EH (cell line): ENCODE measurements at regions not wholly inside any gene's neighbourhood (a gene's known extent, or its start where the extent isn't known, plus 50 kb on each side); places are given as distances from the start of the nearest gene placed in this dataset.
"Not testable (repeated sequence)": the region's sequence is repeated elsewhere in the genome, so short reads cannot be mapped to it uniquely, and the experiment has no call there.

Source experiments
- DNase-seq: peaks from one replicate; pipeline ENCODE4 v3.0.0-alpha.2; 2015; ENCODE audit warnings: low read depth

DNA sequence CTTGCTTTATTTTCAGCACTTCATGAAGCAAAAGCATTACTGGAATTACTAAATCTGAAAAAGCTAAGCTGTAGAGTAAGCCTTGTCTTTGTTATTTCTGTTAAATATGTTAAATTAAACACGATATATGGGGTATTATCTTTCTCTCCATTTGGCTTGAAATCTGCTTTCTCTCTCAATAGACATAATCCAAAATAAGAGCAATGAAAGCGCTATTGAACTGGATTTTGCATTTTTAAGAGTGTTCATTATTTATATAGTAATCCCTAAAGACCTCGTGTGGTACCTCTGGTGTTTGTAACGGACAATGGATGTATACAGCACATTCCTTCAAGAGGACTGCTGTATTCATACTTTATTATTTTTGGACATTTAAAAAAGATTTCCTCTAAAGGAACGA, 91.5 kb upstream of the KCNE2 start:
- no peak for DNase-seq

DNA sequence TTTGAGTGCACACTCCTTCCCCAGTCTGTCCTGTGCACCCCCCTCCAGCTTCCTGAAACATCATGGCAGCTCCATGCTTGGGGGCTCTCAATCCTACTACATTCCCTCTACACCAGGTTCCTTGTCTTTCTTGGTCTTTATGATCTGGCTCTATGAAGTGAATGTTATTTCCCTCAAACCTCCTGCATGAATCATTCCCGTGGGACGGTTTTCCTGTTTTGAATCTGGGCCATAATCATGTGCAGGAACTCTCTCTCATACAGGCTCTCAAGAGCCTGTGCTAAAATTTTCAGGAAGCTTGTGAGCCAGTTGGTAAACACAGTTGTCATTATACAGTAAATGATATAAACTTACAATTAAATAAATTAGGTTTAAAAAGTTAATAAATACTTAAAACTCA, 89.8 kb upstream of the KCNE2 start:
- DNase-seq, result peak; percentile 43

DNA sequence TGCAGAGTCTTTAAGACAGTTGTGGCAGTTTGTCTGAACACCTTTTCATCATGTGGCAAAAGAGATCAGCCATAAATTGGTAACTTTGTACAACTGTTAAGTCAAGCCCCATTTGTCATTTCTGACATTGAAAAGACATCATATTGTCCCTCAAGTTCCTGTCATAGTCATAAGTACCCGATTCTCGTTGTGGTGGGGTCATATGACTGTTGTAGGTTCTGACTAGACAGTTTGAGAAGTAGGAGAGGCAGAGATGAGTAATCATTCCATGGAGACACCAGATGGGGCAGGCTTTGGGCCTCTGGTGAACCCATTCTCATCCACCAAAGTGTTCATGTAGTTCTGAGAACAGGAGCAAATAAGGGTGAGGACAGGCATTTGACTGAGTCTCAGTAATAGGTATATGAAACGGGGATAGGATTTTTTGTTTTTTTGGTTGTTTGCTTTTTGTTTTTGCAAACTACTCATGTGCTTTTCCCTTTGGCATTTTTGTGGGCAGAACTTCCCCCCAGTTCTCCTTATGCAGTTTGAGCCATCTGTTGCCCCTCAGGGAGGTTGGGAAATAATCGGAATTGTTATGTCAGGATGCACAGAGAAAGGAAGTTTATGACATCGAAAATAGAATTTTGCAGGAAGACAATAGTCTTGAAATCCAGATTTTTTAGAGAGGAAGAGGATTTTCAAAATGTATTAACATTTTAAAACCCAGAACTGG, 86.9 kb upstream of the KCNE2 start:
- DNase-seq, result peak; percentile 39

DNA sequence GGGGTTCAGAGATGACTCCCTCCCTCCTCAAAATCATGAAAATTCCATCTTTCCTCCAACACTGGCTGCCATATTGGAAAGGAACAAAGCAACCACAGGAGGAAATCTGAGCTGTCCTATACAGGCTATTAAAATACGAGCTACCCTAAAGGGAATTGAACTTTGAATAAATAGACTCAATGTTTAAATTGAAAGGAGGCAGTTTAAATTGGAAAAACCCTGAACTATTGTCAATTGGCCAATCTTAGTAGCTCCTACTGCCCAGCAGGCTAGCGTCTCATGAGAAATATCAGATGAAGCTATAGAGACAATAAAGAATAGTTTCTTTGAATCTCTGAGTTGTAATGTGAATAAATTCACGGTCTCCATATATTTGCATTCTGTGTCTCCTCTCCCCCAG, 85.4 kb upstream of the KCNE2 start:
- DNase-seq, result no peak

DNA sequence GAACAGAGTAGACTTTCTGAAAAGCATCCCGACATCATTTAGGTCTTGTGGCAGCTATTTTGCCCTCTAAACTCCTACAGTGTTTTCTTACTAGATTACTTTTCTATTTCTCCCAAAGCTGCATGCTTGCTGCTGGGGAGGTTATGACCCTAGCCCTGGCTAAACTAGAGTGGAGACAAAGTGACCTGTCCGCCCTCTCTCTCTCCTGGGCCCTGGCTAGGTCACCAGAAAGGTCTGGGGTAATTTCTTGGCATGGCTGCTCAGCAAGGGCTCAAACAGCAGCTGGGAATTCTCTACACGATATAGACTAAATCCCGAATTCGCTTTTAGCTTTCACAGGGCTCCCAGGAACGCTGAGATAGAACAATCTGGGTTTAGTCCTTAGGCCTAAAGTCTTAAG, 84.5 kb upstream of the KCNE2 start:
- DNase-seq, result no peak

DNA sequence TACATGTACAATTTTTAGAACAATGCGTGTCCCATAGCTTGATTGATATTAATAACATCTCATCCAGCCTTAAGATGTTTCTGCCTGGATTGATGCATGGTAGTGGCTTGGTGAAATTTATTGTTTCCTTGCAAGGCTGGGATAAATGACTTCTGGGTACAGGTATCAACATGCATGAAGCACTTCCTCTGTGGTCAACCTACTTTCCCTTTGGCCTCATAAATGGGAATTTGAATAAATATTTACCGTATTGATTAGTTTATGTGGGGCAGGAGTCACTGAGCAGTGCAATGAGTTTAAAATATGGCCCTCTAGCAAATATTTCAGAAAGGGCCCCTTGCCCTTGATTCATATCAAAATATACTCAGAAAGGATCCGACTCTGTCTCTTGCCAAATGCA, 83.9 kb upstream of the KCNE2 start:
- no peak for DNase-seq

DNA sequence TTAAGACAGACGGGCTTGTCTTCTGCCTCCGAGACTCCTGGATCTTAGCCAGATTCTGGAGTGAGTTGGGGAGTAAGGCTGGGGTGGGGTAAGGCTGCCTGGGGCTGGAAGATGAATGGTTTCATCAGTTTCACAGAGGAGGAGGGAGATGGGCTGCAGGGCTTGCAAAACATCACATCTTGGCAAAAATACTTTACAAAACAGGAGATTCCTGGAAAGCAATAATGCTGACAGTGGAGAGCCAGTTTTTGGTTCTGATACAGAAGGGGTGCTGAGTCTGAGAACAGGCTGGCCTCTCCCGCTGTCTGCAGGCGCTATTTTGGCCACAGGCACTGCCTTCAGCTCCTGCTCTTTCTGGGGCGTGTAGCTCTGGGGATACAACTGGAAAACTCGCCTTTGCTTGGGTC, 83.4 kb upstream of the KCNE2 start:
- no peak for DNase-seq

DNA sequence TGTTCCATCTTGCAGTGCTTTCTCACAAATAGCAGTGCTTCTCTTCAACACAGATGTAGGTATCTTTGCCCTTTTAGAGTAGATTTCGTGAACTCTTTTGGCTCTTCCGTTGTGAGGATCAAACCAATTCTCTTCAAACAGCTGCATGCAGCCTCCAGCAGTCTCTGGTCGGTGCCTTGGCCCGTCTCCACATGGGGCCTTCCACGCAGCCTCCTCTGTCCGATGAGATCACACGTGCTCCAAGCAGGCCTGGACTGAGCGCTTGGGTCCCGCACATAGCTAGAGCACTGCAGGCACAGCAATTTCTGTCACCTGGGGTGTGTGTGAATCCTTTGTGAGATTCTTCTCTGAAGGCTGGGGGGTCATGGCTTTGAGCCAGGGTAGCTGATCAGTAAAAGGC, 82.8 kb upstream of the KCNE2 start:
- DNase-seq, result no peak

DNA sequence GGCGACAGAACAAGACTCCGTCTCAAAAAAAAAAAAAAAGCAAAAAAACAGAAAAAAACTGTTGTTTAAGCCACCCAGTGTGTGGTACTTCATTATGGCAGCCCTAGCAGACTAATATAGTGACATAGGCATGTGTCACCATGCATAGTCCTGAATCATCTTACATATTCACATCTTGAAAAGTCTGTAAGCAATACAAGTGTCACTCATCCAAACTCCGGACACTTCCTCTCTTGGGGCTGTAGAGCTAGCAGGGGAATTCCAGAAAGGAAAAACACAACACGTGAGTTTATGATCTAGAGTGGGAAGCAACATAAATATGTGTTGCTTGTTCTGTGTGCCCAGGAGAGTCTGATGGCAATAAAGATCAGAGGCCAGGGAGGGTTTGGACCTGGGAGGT, 81.6 kb upstream of the KCNE2 start:
- DNase-seq, result peak; percentile 35

DNA sequence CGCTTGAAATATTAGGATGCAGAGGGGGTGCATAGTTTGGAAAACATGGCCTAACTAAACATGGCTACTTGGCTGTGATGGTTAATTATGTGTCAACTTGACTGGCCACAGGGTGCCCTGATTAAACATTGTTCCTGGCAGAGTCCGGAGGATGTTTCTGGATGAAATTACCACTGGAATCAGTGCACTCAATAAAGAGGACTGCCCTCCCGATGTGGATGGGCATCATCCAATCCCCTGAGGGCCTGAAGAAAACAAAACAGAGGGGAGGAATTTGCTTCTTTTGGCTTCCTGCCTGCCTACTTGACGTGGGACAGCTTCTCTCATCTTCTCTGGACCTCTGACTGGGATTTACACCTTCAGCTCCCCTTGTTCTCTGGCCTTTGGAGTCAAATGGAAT, 79.1 kb upstream of the KCNE2 start:
- peak; percentile 25 for DNase-seq

DNA sequence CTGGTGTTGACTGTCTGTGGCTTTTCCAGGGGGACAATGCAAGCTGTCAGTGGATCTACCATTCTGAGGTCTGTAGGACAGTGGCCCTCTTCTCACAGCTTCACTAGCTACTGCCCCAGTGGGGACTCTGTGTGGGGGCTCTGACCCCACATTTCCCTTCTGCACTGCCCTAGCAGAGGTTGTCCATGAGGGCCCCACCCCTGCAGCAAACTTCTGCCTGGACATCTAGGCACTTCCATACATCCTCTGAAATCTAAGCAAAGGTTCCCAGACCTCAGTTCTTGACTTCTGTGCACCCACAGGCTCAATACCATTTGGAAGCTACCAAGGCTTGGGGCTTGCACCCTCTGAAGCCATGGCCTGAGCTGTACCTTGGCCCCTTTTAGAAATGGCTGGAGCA, 75.8 kb upstream of the KCNE2 start:
- not testable (repeated sequence) for DNase-seq

DNA sequence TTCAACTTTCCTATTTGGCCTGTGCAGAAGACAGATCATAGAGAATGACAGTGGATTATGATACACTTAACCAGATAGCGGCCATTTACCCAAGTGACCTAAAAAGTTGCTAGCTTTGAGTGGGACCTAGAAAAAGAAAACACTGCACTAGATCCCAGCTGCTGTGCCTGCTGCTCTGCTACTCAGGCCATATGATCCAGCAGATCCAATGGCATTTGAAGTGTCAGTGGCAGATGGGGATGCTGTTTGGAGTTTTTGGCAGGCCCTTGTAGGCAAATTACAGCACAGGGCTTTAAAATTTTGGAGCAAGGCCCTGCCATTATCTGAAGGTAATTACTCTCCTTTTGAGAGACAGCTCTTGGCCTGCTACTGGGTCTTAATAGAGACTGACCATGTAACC, 74.0 kb upstream of the KCNE2 start:
- no peak for DNase-seq

DNA sequence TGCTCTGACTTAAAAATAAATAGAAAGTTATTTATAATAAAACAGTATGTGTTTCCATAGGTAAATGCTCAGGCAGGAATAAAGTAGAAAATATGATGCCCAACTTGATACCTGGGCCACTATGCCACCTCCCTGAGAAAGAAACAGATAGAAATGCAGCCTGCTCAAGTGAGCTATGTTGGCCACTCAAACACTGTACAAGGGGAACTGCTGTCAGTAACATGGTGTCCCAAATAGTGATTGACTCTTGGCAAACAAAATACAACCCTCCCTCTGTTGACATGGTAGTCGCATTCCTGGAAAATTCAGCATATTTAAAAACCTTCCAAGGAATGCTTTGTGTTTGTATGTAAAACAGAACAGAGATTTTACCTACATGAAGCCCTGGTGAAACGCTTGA, 66.9 kb upstream of the KCNE2 start:
- no peak for DNase-seq

DNA sequence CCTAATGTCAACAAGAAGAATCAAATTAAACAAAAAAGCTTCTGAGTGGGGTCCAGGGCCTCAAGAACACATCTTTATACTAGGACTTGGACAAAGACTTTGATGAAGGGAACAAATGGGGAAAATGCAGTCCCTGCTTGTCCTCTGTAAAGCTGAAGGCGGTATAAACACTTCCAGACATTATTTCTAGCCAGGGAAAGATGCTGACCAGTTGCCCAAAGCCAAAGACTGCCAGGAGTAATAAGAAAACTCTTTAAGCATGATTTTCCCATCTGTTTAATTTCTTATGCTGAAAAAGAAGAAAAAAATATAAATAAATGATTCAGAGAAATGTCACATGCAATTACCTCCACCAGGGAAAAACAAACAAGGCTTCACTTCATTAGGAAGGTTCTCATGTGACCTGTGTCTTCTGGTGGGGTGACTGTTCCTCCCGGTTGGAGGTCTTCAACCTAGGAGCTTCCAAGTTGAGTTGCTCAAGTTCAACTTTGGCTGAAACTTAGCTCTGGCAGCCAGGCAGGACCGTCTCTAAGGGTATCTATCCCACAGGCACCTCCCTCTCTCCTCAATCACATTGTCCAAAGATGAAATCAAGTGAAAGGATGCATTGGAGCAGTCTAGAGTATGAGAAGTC, 65.2 kb upstream of the KCNE2 start:
- no peak for DNase-seq

DNA sequence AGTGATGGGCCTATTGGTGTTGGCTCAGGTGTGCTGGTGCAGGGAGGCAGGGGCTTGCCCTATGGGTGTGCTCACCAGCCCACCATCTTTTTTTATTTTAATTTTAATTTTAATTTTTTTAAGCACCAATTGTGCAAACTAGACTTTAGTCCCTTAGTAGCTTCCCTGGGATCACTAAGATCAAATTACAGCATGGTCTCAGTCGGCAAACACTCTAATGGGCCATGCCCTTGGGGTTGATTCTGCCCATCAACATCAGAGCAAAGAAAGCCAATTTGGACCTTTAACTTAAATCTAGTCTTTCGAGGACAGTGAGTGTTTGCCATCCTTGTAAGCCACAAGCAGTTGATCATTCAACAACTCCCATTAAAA, 64.7 kb upstream of the KCNE2 start:
- DNase-seq, result no peak

DNA sequence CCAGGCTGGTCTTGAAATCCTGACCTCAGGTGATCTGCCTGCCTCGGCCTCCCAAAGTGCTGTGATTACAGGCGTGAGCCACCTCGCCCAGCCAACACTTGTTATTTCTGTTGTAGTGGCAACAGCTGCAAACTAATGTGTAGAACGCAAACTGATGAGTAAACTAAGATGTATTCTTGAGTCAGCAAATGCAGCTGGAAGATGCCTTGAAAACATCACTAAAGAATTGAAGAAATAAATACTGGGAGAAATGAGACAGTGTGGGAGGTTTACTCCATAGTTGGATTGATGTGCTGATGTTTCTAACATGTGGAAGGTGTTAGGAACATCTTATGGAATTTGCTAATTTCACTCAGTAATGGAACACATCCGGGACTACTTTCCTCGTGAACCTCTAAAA, 61.3 kb upstream of the KCNE2 start:
- DNase-seq, result no peak

DNA sequence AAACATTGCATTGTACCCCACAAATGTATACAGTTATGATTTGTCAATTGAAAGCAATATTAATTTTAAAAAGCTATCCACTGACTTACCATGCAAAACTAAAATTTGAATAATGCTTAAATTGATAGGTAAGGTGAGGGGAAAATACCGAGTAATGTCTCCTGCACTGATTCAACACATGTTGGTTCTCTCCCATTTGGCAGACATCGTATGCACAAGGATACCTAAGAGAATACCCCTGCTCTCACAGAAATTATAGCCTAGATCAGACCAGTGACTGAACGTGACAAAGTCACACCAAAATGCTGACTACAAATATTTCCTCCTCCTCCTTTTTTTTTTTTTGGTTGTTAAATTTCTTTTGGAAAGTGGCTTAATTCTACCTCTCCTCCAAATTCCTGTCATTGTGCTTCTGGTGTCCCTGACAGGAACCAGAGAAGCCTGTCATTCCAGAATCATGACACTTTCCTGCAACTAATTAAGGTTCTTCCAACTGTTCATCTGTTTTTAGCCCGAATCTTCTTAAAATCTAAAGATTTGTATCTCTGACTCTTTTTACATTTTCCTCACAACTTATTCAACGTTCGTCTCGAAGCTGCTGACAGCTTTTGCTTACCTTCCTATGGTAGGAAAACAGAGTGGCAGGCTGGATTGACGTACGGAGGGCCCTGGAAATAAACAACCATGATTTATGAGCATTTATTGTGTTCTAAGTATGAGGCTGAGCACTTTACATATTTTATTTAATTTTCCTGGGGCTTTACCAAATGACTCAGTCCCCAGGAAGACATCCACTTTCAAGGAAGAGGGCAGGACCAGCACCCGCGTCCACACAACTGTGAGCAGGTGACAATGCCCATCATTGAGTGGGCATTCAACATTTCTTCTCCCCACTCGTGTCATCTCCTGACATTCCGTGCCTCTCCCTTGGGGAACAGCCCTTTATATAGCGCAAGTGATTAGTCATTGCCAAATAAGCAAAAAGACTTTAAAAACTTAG, 57.9 kb upstream of the KCNE2 start:
- no peak for DNase-seq

DNA sequence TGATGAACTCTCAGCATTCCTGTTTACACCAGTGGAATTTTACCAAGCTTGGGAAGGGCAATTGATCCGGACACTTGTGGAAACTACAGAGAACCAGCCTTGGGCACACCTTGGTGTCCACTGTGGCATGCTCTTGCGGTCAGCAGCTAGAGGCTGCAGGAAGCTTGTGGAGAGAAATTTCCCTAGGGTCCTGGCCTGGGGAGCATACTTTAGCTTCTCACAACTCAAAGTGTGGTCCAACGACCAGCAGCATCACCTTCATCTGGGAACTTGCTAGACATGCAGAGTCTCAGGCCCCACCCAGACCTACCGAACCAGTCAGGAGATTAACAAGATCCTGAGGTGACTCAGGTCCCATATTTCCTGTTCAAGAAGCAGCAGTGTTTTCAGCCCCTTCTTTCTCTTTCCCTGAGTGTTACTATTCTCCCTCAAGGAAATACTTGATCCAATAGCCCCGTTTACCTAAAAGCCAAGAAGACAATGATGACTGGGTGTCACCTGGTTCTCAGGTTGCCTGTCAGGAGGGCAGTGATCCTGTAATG, 55.7 kb upstream of the KCNE2 start:
- DNase-seq, result no peak

DNA sequence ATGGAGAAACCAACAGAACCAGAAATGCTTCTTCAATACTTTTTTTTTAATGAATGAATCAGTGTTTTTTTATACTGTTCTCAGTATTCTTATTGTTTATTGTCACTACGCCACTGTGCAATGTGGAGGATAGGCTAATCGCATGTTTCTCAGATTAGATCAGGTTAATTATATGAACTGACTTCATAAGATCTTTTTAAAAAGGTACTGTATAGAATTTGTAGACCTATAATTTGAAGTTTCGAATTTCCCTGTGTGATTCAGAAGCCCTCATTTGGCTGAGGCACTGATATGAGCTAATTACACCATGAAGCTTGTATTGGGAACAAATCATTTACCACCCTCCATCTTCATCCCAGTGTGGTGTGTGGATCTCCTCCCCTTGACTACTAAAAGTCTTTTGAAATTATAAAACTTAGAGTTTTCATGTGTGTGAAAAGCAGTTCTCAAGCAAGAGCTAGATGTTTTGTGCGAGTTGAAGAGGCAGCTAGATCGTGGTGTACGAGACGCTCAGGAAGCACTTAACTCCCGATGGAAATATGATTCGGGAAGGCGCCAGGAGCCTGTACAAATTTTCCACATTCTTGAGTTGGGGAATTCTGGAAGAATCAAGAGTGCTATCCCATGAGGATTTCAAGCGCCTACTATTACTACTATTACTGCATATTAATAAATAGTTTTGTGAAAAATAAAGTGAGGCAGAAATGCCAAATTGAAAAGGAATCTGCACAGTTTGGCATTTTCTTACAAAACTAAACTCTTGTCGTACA, 52.1 kb upstream of the KCNE2 start:
- no peak for DNase-seq

DNA sequence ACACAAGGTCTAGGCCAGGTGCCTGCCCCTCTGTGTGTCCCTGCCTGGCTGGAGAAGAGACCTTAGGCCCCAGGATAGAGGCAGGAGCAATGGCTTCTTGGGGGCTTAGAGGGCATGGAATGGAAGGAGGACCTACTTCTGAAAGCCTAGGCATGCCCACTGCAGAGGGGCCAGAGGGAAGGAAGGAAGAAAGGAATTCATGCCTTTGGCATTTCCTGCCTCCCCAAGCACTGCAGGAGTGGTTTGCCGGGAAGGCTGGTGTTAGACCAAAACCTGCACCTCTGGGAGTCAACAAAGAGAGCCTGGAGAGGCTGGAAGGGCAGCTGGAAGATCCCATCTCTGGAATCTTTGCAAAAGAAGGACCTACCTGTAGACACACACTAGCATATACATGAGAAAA, 50.7 kb upstream of the KCNE2 start:
- DNase-seq, result peak; percentile 61
